ENCODE measurements at regions not wholly inside any gene's neighbourhood (a gene's known extent, or its start where the extent isn't known, plus 50 kb on each side); places are given as distances from the start of the nearest gene placed in this dataset.
A peak's percentile ranks its signal among the peaks of the same experiment; 100 is the strongest.

- H3K9me3 Mint-ChIP-seq: peaks cover 4% of the 10 kb centered on the region
- DNase-seq: no peak
- TF ChIP-seq, protein P1, sequence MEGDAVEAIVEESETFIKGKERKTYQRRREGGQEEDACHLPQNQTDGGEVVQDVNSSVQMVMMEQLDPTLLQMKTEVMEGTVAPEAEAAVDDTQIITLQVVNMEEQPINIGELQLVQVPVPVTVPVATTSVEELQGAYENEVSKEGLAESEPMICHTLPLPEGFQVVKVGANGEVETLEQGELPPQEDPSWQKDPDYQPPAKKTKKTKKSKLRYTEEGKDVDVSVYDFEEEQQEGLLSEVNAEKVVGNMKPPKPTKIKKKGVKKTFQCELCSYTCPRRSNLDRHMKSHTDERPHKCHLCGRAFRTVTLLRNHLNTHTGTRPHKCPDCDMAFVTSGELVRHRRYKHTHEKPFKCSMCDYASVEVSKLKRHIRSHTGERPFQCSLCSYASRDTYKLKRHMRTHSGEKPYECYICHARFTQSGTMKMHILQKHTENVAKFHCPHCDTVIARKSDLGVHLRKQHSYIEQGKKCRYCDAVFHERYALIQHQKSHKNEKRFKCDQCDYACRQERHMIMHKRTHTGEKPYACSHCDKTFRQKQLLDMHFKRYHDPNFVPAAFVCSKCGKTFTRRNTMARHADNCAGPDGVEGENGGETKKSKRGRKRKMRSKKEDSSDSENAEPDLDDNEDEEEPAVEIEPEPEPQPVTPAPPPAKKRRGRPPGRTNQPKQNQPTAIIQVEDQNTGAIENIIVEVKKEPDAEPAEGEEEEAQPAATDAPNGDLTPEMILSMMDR (IDR thresholded peaks at IDR 0.05): no peak
- H3K27ac Mint-ChIP-seq: no peak overlapping the region
- H3K27me3 Mint-ChIP-seq (ENCODE audit: low read depth, poor library complexity): peaks cover 23% of the 10 kb centered on the region
- no peaks in the 10 kb centered on the region for H3K36me3 Mint-ChIP-seq (ENCODE audit: low read depth)
- peaks cover 13% of the 10 kb centered on the region for H3K4me1 Mint-ChIP-seq
- H3K4me3 Mint-ChIP-seq: no peak overlapping the region
These were observed 177.5 kb downstream of the TMEM18 start for GRCh38 chr2:499726-500125.

GRCh38 chr2:498493-499178, 178.6 kb downstream of the TMEM18 start:
- Mint-ChIP-seq H3K27me3 (ENCODE audit: low read depth, poor library complexity) (peaks cover 23% of the 10 kb centered on the region), H3K36me3 (ENCODE audit: low read depth) (no peaks in the 10 kb centered on the region), H3K4me3 (no peak overlapping the region), H3K4me1 (peaks cover 11% of the 10 kb centered on the region), H3K9me3 (peaks cover 4% of the 10 kb centered on the region), H3K27ac (no peak overlapping the region)
- no peak for DNase-seq
- TF ChIP-seq, protein P1 (IDR thresholded peaks at IDR 0.05): no peak

DNA sequence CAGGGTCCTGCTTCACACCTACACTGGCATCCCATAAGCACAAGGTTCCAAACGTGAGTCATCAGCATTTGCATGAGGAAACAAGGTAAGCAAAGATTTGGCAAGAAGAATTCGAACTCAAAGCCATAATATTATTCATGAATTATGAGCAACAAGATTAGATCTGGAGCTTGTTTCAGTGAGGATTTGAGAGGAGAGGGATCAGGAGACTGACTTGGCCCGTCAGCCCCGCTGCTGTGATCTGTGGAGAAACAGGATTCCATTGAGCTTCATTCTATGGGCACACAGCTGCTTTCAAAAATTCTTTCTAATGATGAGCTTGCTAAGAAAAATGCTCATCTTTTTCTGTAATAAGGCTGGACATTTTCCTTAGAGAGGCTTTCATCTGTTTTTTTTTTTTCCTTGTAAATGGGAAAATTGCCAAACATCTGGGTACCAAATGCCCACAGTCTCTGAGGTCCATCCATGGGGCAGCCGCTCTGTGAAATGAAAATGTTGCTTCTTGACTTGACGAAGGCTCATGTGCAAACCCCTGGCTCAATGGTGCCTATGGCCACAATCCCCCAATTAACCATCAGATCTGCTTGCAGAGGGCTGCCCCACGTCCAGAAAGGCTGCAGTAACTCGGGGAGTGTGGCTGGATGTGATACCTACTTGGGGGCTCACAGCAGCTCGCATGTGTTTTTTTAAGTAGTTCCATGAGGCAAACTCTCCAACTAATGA, 179.3 kb downstream of the TMEM18 start:
- no peak overlapping the region for H3K27ac Mint-ChIP-seq
- no peaks in the 10 kb centered on the region for H3K36me3 Mint-ChIP-seq (ENCODE audit: low read depth)
- H3K27me3 Mint-ChIP-seq (ENCODE audit: low read depth, poor library complexity): peaks cover 23% of the 10 kb centered on the region
- no peak overlapping the region for H3K4me3 Mint-ChIP-seq
- TF ChIP-seq, protein P1 (IDR thresholded peaks at IDR 0.05): no peak
- H3K4me1 Mint-ChIP-seq: peaks cover 11% of the 10 kb centered on the region
- peaks cover 4% of the 10 kb centered on the region for H3K9me3 Mint-ChIP-seq
- DNase-seq: no peak

DNA sequence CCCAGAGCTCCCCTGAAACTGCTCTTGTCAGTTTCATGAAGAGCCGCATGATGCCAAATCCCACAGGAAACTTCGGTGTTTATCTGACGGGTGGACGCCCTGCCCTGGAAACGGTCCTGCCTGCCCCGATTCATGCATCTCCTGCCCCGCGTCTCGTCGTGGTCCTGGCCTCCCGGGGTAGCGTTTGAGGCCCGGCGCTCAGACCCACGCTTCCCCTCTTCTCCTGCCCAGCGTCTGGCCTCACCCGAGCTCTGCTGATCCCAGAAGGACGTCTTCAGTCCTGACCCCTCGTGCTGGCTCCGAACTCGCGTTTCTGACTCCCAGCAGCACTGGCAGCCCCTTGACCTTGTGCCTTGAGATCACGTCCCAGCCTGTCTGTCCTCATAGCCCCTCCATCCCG, 180.5 kb downstream of the TMEM18 start:
- DNase-seq: no peak
- H3K36me3 Mint-ChIP-seq (ENCODE audit: low read depth): no peaks in the 10 kb centered on the region
- H3K9me3 Mint-ChIP-seq: no peaks in the 10 kb centered on the region
- H3K4me1 Mint-ChIP-seq: peaks cover 11% of the 10 kb centered on the region
- TF ChIP-seq, protein P1 (IDR thresholded peaks at IDR 0.05): no peak
- H3K27ac Mint-ChIP-seq: peak overlapping the region; percentile 31
- H3K4me3 Mint-ChIP-seq: no peak overlapping the region
- H3K27me3 Mint-ChIP-seq (ENCODE audit: low read depth, poor library complexity): peaks cover 27% of the 10 kb centered on the region

DNA sequence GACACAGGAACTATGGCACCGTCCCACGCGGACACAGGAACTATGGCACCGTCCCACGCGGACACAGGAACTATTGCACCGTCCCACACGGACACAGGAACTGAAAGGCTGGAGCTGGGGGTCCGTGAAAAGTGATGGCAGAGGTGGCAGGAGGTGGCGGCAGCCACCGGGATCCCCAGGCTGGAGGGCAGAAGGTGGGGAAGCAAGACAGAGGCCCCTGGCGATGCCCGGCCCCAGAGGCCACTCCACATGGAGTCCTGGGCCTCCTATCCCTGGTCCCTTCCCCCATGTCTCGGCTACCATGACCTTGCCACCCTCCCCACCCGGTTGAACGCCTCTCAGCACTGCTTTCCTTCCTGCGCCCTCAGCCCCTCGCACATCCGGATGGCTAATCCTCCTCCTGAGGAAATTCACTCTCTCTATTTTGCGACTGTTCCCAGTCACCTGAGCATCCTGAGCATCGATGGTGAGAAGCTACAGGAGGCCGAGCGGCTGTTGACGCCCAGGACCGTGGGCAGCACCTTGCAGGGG, 181.4 kb downstream of the TMEM18 start:
- no peak for DNase-seq
- Mint-ChIP-seq H3K4me3 (no peak overlapping the region), H3K4me1 (peaks cover 11% of the 10 kb centered on the region), H3K27ac (no peak overlapping the region), H3K36me3 (ENCODE audit: low read depth) (no peaks in the 10 kb centered on the region), H3K9me3 (no peaks in the 10 kb centered on the region), H3K27me3 (ENCODE audit: low read depth, poor library complexity) (peaks cover 23% of the 10 kb centered on the region)
- TF ChIP-seq, protein P1 (IDR thresholded peaks at IDR 0.05): no peak

Measured in nephron progenitor cell (in vitro differentiated cells).